ENCODE measurements at regions not wholly inside any gene's neighbourhood (a gene's known extent, or its start where the extent isn't known, plus 50 kb on each side); places are given as distances from the start of the nearest gene placed in this dataset.

DNA sequence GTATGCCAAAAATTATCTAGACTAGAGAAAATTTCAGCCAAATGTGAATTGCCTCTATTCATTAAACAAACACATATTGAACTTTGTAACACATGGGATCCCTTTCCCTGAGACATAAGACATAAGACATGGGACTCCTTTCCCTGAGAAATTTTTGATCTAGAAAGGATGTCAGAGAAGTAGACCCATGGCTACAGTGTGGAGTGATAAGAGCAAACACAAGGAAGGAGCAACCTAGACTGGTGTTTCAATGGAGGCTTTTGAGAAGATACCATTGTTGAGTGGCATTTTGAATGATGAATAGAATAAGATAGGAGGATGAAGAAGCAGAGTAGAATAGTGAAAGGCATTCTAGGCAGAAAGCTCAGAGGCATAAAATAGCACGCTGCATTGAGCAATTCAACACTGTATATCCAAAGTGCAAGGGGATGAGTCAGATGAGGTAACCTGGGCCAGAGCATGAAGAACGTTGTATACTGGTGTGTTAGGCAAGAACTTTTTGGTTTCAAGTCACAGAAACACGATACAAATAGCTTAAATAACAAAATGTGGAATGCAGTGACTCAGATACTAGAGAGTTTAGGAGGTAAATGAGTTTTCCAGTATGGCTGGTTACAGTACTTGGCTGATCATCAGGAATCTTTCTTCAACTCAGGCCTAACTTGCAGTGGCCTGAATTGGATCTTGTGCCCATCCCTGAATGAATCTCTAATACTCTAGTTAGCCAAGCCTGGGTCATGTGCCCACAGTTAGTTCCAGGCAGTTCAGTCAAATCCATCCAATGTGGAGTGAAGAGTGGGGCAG, 129.8 kb upstream of the TANK start:
- TF ChIP-seq CTCF (IDR thresholded peaks at IDR 0.05) (no peak), POLR2AphosphoS5 (IDR thresholded peaks at IDR 0.05) (peak in 1 of 3 donors; percentile 46)

Data from breast epithelium (tissue), 3 donors.